Activated T-cell treated with anti-CD3 and anti-CD28 coated beads for 48 hours (primary cell): ENCODE measurements at regions not wholly inside any gene's neighbourhood (a gene's known extent, or its start where the extent isn't known, plus 50 kb on each side); places are given as distances from the start of the nearest gene placed in this dataset.

Experiments used
- DNase-seq: peaks from one replicate; pipeline ENCODE4 v3.0.0-alpha.2; 2020; ENCODE audit warnings: low read depth

- no peak for DNase-seq
Observed at GRCh38 chr20:60244373-60245146, 286.3 kb downstream of the CDH26 start.

- DNase-seq = no peak
Observed at GRCh38 chr20:60246751-60247150, 288.5 kb downstream of the CDH26 start.

GRCh38 chr20:60249436-60249835 lies 291.2 kb downstream of the CDH26 start:
- DNase-seq = no peak

GRCh38 chr20:60250251-60250650 lies 292.0 kb downstream of the CDH26 start:
- DNase-seq = no peak

- DNase-seq = no peak
Observed at GRCh38 chr20:60252866-60253265, 294.6 kb downstream of the CDH26 start.

GRCh38 chr20:60253471-60253870 lies 295.2 kb downstream of the CDH26 start:
- DNase-seq = no peak

GRCh38 chr20:60254901-60255411 lies 296.7 kb downstream of the CDH26 start:
- no peak for DNase-seq

- DNase-seq = no peak
Observed at GRCh38 chr20:60255415-60255814, 297.2 kb downstream of the CDH26 start.

- no peak for DNase-seq
Observed at GRCh38 chr20:60255866-60256265, 297.6 kb downstream of the CDH26 start.

GRCh38 chr20:60256811-60257210 lies 298.6 kb downstream of the CDH26 start:
- DNase-seq = no peak

GRCh38 chr20:60257671-60258070 lies 299.4 kb downstream of the CDH26 start:
- no peak for DNase-seq

- DNase-seq = no peak
Observed at GRCh38 chr20:60258255-60258863, 300.1 kb downstream of the CDH26 start.

- DNase-seq = no peak
Observed at GRCh38 chr20:60261333-60261732, 303.1 kb downstream of the CDH26 start.

- peak; percentile 24 for DNase-seq
Observed at GRCh38 chr20:60262967-60263603, 304.9 kb downstream of the CDH26 start.

GRCh38 chr20:60263725-60264709 lies 305.8 kb downstream of the CDH26 start:
- no peak for DNase-seq

GRCh38 chr20:60266177-60266823 lies 308.1 kb downstream of the CDH26 start:
- DNase-seq = no peak

- no peak for DNase-seq
Observed at GRCh38 chr20:60268491-60268890, 310.3 kb downstream of the CDH26 start.

- DNase-seq = no peak
Observed at GRCh38 chr20:60269573-60270162, 311.4 kb downstream of the CDH26 start.

- no peak for DNase-seq
Observed at GRCh38 chr20:60270341-60270740, 312.1 kb downstream of the CDH26 start.

GRCh38 chr20:60271597-60271996 lies 313.4 kb downstream of the CDH26 start:
- DNase-seq = no peak

- no peak for DNase-seq
Observed at GRCh38 chr20:60272790-60273189, 314.6 kb downstream of the CDH26 start.
